ACC112 (cell line): ENCODE measurements at regions not wholly inside any gene's neighbourhood (a gene's known extent, or its start where the extent isn't known, plus 50 kb on each side); places are given as distances from the start of the nearest gene placed in this dataset.
"Not testable (repeated sequence)": the region's sequence is repeated elsewhere in the genome, so short reads cannot be mapped to it uniquely, and the experiment has no call there.

Experiments used
- H2AFZ ChIP-seq: fragments of 200-600 bp; sonication (generic); one replicate; pipeline ENCODE4 v1.6.0; 2017; ENCODE audit warnings: antibody characterized with exemption, low read length; ENCODE audit not compliant: unreplicated experiment
- H3K27ac ChIP-seq: fragments of 200-600 bp; sonication (generic); 2 replicates; pipeline ENCODE4 v1.5.1; 2014; ENCODE audit warnings: low read depth, mild to moderate bottlenecking, antibody characterized with exemption, low read length, moderate library complexity
- H3K27me3 ChIP-seq: fragments of 200-600 bp; sonication (generic); 2 replicates; pipeline ENCODE4 v1.6.1; 2014; ENCODE audit warnings: mild to moderate bottlenecking, antibody characterized with exemption, low read length, moderate library complexity, mixed read lengths; ENCODE audit not compliant: insufficient read depth
- H3K36me3 ChIP-seq: fragments of 200-600 bp; sonication (generic); 2 replicates; pipeline ENCODE4 v1.6.1; 2016; ENCODE audit warnings: mild to moderate bottlenecking, antibody characterized with exemption, low read length, moderate library complexity, mixed read lengths; ENCODE audit not compliant: insufficient read depth
- H3K4me1 ChIP-seq: fragments of 200-600 bp; sonication (generic); one replicate; pipeline ENCODE4 v1.6.1; 2016; ENCODE audit warnings: low read length, mixed read lengths; ENCODE audit not compliant: insufficient read depth, unreplicated experiment, control insufficient read depth
- H3K4me3 ChIP-seq: fragments of 200-600 bp; sonication (generic); 2 replicates; pipeline ENCODE4 v1.5.1; 2014; ENCODE audit warnings: mild to moderate bottlenecking, low read depth, low read length
- H3K79me2 ChIP-seq: fragments of 200-600 bp; sonication (generic); one replicate; pipeline ENCODE4 v1.6.0; 2016; ENCODE audit warnings: low read length; ENCODE audit not compliant: control insufficient read depth, unreplicated experiment, insufficient read depth

GRCh38 chr10:26952094-26952493, 91.3 kb upstream of the ABI1 start:
- no peaks in the 10 kb centered on the region for H3K79me2 ChIP-seq
- no peaks in the 10 kb centered on the region for H3K4me1 ChIP-seq
- no peak overlapping the region for H3K27ac ChIP-seq
- peaks cover 6% of the 10 kb centered on the region; the same call in 1 of the 2 replicates for H3K27me3 ChIP-seq
- no peaks in the 10 kb centered on the region for H3K36me3 ChIP-seq
- no peak overlapping the region for H3K4me3 ChIP-seq
- H2AFZ ChIP-seq = no peak overlapping the region

- no peaks in the 10 kb centered on the region for H3K4me1 ChIP-seq
- H3K27ac ChIP-seq = no peak overlapping the region
- no peaks in the 10 kb centered on the region for H3K36me3 ChIP-seq
- no peak overlapping the region for H3K4me3 ChIP-seq
- peaks cover 6% of the 10 kb centered on the region; the same call in 1 of the 2 replicates for H3K27me3 ChIP-seq
- no peaks in the 10 kb centered on the region for H3K79me2 ChIP-seq
- no peak overlapping the region for H2AFZ ChIP-seq
These were observed 90.9 kb upstream of the ABI1 start for GRCh38 chr10:26951650-26952049.

GRCh38 chr10:26950934-26951333, 90.2 kb upstream of the ABI1 start:
- H3K36me3 ChIP-seq = no peaks in the 10 kb centered on the region
- no peak overlapping the region for H3K4me3 ChIP-seq
- H3K27me3 ChIP-seq = peaks cover 6% of the 10 kb centered on the region; the same call in 1 of the 2 replicates
- H2AFZ ChIP-seq = no peak overlapping the region
- no peaks in the 10 kb centered on the region for H3K79me2 ChIP-seq
- no peaks in the 10 kb centered on the region for H3K4me1 ChIP-seq
- H3K27ac ChIP-seq = no peak overlapping the region

- Histone ChIP-seq H2AFZ (no peak overlapping the region), H3K36me3 (no peaks in the 10 kb centered on the region), H3K4me3 (no peak overlapping the region), H3K27me3 (peaks cover 6% of the 10 kb centered on the region; the same call in 1 of the 2 replicates), H3K4me1 (no peaks in the 10 kb centered on the region), H3K27ac (no peak overlapping the region), H3K79me2 (no peaks in the 10 kb centered on the region)
These were observed 85.5 kb upstream of the ABI1 start for GRCh38 chr10:26946102-26946811.

GRCh38 chr10:26944261-26944882, 83.6 kb upstream of the ABI1 start:
- Histone ChIP-seq H2AFZ (no peak overlapping the region), H3K4me1 (no peaks in the 10 kb centered on the region), H3K79me2 (no peaks in the 10 kb centered on the region), H3K27ac (no peak overlapping the region), H3K36me3 (no peaks in the 10 kb centered on the region), H3K27me3 (peaks cover 6% of the 10 kb centered on the region; the same call in 1 of the 2 replicates), H3K4me3 (no peak overlapping the region)

GRCh38 chr10:26939962-26940354, 79.2 kb upstream of the ABI1 start:
- Histone ChIP-seq H3K79me2 (no peaks in the 10 kb centered on the region), H3K27ac (no peak overlapping the region), H3K36me3 (no peaks in the 10 kb centered on the region), H3K27me3 (no peaks in the 10 kb centered on the region), H2AFZ (no peak overlapping the region), H3K4me1 (no peaks in the 10 kb centered on the region), H3K4me3 (no peak overlapping the region)

GRCh38 chr10:26939290-26939961, 78.7 kb upstream of the ABI1 start:
- no peaks in the 10 kb centered on the region for H3K27me3 ChIP-seq
- no peak overlapping the region for H3K4me3 ChIP-seq
- no peak overlapping the region for H2AFZ ChIP-seq
- no peaks in the 10 kb centered on the region for H3K36me3 ChIP-seq
- H3K27ac ChIP-seq = no peak overlapping the region
- H3K79me2 ChIP-seq = no peaks in the 10 kb centered on the region
- no peaks in the 10 kb centered on the region for H3K4me1 ChIP-seq

GRCh38 chr10:26938578-26938977, 77.8 kb upstream of the ABI1 start:
- H2AFZ ChIP-seq = no peak overlapping the region
- no peaks in the 10 kb centered on the region for H3K36me3 ChIP-seq
- no peaks in the 10 kb centered on the region for H3K79me2 ChIP-seq
- no peak overlapping the region for H3K4me3 ChIP-seq
- H3K4me1 ChIP-seq = no peaks in the 10 kb centered on the region
- H3K27ac ChIP-seq = no peak overlapping the region
- H3K27me3 ChIP-seq = no peaks in the 10 kb centered on the region

- Histone ChIP-seq H2AFZ (no peak overlapping the region), H3K4me3 (no peak overlapping the region), H3K27me3 (no peaks in the 10 kb centered on the region), H3K79me2 (no peaks in the 10 kb centered on the region), H3K36me3 (no peaks in the 10 kb centered on the region), H3K4me1 (no peaks in the 10 kb centered on the region), H3K27ac (no peak overlapping the region)
These were observed 76.6 kb upstream of the ABI1 start for GRCh38 chr10:26937371-26937770.

GRCh38 chr10:26934190-26934589, 73.4 kb upstream of the ABI1 start:
- not testable (repeated sequence) for H3K4me3 ChIP-seq, H3K4me1 ChIP-seq, H3K79me2 ChIP-seq, H3K27me3 ChIP-seq, H2AFZ ChIP-seq, H3K36me3 ChIP-seq, H3K27ac ChIP-seq

- Histone ChIP-seq H3K36me3 (no peaks in the 10 kb centered on the region), H3K4me1 (no peaks in the 10 kb centered on the region), H3K27me3 (no peaks in the 10 kb centered on the region), H2AFZ (no peak overlapping the region), H3K4me3 (no peak overlapping the region), H3K79me2 (no peaks in the 10 kb centered on the region), H3K27ac (no peak overlapping the region)
These were observed 71.8 kb upstream of the ABI1 start for GRCh38 chr10:26932576-26932975.
